H1 (cell line): ENCODE measurements at regions not wholly inside any gene's neighbourhood (a gene's known extent, or its start where the extent isn't known, plus 50 kb on each side); places are given as distances from the start of the nearest gene placed in this dataset.

Source experiments
- CBX5 ChIP-seq: fragments of 300-800, 300-1000 bp; sonication (generic); IDR thresholded peaks from 2 replicates; pipeline ENCODE4 v1.7.1; 2016; ENCODE audit warnings: antibody characterized with exemption, low read length, low read depth
- HDAC6 ChIP-seq: IDR thresholded peaks from one replicate; pipeline ENCODE4 v1.7.1; 2012; ENCODE audit warnings: low read depth, mild to moderate bottlenecking, inconsistent platforms, low read length, moderate library complexity

- no peak for TF ChIP-seq CBX5
- no peak for TF ChIP-seq HDAC6
Measured at GRCh38 chr15:60095711-60096110, 91.6 kb downstream of the FOXB1 start (continued).
